Pons (tissue), 1 donor: ENCODE measurements at regions not wholly inside any gene's neighbourhood (a gene's known extent, or its start where the extent isn't known, plus 50 kb on each side); places are given as distances from the start of the nearest gene placed in this dataset.

Experiments
- DNase-seq: peaks from one replicate; pipeline ENCODE4 v3.0.0-alpha.2; 2016; ENCODE audit warnings: low spot score

- no peak for DNase-seq
These were observed 52.0 kb upstream of the RPL11 start for GRCh38 chr1:23639460-23640095.

- no peak for DNase-seq
These were observed 52.8 kb upstream of the RPL11 start for GRCh38 chr1:23638786-23639241.

GRCh38 chr1:23638188-23638619 is 53.4 kb upstream of the RPL11 start:
- no peak for DNase-seq

GRCh38 chr1:23636009-23636408 is 55.6 kb upstream of the RPL11 start:
- no peak for DNase-seq

GRCh38 chr1:23634840-23635651 is 56.6 kb upstream of the RPL11 start:
- peak; percentile 62 for DNase-seq

GRCh38 chr1:23634518-23634839 is 57.1 kb upstream of the RPL11 start:
- DNase-seq: no peak

GRCh38 chr1:23632479-23633160 is 59.0 kb upstream of the RPL11 start:
- no peak for DNase-seq

- no peak for DNase-seq
These were observed 61.8 kb upstream of the RPL11 start for GRCh38 chr1:23629708-23630290.

- no peak for DNase-seq
These were observed 62.6 kb upstream of the RPL11 start for GRCh38 chr1:23628951-23629387.

GRCh38 chr1:23627069-23627735 is 64.4 kb upstream of the RPL11 start:
- DNase-seq: no peak

- no peak for DNase-seq
These were observed 65.6 kb upstream of the RPL11 start for GRCh38 chr1:23625929-23626535.

GRCh38 chr1:23625459-23625858 is 66.1 kb upstream of the RPL11 start:
- DNase-seq: no peak

- DNase-seq: no peak
These were observed 65.1 kb upstream of the ID3 start for GRCh38 chr1:23624440-23624839.

- DNase-seq: no peak
These were observed 63.0 kb upstream of the ID3 start for GRCh38 chr1:23622284-23622683.

GRCh38 chr1:23620605-23621004 is 61.3 kb upstream of the ID3 start:
- DNase-seq: no peak

- no peak for DNase-seq
These were observed 60.2 kb upstream of the ID3 start for GRCh38 chr1:23619299-23620188.

GRCh38 chr1:23618586-23619083 is 59.3 kb upstream of the ID3 start:
- DNase-seq: no peak

- DNase-seq: no peak
These were observed 57.8 kb upstream of the ID3 start for GRCh38 chr1:23617084-23617521.

GRCh38 chr1:23616292-23616824 is 57.1 kb upstream of the ID3 start:
- DNase-seq: no peak

- no peak for DNase-seq
These were observed 56.6 kb upstream of the ID3 start for GRCh38 chr1:23615852-23616251.
